Stimulated activated naive CD8-positive, alpha-beta T cell treated with anti-CD3 and anti-CD28 coated beads, Interleukin-15, Interleukin-2, amounts not matched to agents 100 ng/mL and 50 ng/mL, for 24 hours (primary cell): ENCODE measurements at regions not wholly inside any gene's neighbourhood (a gene's known extent, or its start where the extent isn't known, plus 50 kb on each side); places are given as distances from the start of the nearest gene placed in this dataset.

ENCODE experiments used
- H3K27ac Mint-ChIP-seq: one replicate; pipeline ENCODE4 v1.8.0; 2021; ENCODE audit warnings: mild to moderate bottlenecking, mixed read lengths
- H3K27me3 Mint-ChIP-seq: one replicate; pipeline ENCODE4 v1.8.0; 2021; ENCODE audit warnings: mixed read lengths
- H3K36me3 Mint-ChIP-seq: one replicate; pipeline ENCODE4 v1.8.0; 2021; ENCODE audit warnings: low read depth, mixed read lengths
- H3K4me1 Mint-ChIP-seq: one replicate; pipeline ENCODE4 v1.8.0; 2021; ENCODE audit warnings: low read depth, mixed read lengths
- H3K4me3 Mint-ChIP-seq: one replicate; pipeline ENCODE4 v1.8.0; 2021; ENCODE audit warnings: mild to moderate bottlenecking, mixed read lengths
- H3K9me3 Mint-ChIP-seq: one replicate; pipeline ENCODE4 v1.8.0; 2021; ENCODE audit warnings: mixed read lengths

DNA sequence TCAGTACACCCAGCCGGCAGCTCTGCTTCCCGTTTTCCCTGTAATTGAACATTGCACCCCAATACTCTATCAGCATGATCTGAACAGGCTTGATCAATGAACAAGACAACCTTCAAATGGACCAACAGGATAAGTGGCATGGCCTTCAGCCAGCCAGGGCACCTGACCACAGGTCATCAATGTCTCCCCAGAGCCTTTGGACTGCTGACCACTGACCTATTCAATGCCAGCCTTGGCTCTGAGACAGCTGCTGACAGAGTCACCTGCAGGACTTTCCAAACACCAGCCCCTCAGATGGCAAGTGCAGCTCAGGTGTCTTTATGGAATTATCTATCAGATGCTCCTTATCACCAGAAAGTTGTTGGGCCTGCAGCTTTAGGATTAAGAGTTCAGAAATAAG lies 462.9 kb upstream of the ASIC2 start:
- Mint-ChIP-seq H3K4me1 (peaks cover 5% of the 10 kb centered on the region), H3K4me3 (no peak overlapping the region), H3K27ac (no peak overlapping the region), H3K27me3 (peaks cover 33% of the 10 kb centered on the region), H3K36me3 (no peaks in the 10 kb centered on the region), H3K9me3 (peaks cover 9% of the 10 kb centered on the region)

DNA sequence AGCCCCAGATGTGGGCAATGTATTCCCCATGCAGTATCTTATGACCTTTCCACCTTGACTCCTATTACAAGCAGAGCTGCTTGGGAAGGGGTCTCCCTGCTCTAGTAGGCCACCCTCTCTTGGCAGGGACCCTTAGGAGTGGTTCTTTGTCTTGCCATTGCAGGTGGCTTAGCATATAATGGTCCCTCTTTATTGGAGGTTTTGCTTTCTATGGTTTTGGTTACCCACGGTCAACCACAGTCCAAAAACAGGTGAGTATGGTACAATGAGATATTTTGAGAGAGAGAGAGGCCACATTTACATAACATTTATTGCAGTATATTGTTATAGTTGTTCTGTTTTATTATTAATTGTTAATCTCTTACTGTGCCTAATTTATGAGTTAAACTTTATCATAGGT lies 472.8 kb upstream of the ASIC2 start:
- H3K27me3 Mint-ChIP-seq = peaks cover 11% of the 10 kb centered on the region
- H3K4me1 Mint-ChIP-seq = no peaks in the 10 kb centered on the region

DNA sequence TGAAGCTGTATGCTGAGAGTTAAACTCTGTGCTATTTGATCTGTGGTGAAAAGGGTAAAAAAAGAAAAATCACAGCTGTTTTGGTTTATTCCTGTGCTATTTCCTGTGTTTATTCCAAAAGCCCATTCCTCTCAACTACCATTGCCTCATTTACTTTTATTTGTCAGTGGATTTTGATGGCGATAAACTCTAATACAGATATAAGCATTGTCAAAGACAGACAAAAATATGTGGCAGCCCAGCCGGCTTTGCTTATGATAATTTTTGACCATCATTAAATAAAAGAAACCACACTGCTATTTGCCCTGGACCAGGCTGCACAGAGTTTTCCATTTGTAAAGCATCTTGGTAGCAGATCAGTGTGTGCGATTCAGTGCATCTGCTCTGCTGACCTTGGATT lies 473.6 kb upstream of the ASIC2 start:
- H3K36me3 Mint-ChIP-seq = no peaks in the 10 kb centered on the region
- no peak overlapping the region for H3K27ac Mint-ChIP-seq
- H3K4me1 Mint-ChIP-seq = no peaks in the 10 kb centered on the region
- H3K27me3 Mint-ChIP-seq = peaks cover 12% of the 10 kb centered on the region
- no peak overlapping the region for H3K4me3 Mint-ChIP-seq
- no peaks in the 10 kb centered on the region for H3K9me3 Mint-ChIP-seq

More for the DNA sequence above, 472.8 kb upstream of the ASIC2 start:
- no peak overlapping the region for H3K4me3 Mint-ChIP-seq
- no peaks in the 10 kb centered on the region for H3K9me3 Mint-ChIP-seq
- no peaks in the 10 kb centered on the region for H3K36me3 Mint-ChIP-seq
- no peak overlapping the region for H3K27ac Mint-ChIP-seq

DNA sequence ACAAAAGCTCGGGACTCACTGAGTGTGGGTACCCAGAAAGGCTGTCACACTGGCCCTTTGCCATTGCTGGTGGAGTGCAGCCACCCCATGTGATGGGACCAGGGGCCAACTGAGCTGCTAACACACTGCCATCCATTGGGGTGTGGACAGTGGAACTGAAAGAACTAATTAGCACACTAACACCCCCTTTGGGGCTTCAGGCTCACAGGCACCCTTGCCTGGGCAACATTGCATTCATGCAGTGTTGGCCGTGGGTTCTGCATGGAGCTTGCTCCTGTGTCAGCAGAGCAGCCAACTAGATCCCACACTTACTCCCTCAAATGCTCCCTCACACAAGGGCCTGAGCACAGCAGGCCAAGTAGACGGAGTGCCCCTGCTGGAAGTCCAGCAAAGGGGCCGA lies 476.0 kb upstream of the ASIC2 start:
- H3K27ac Mint-ChIP-seq = no peak overlapping the region
- H3K27me3 Mint-ChIP-seq = peaks cover 12% of the 10 kb centered on the region
- no peaks in the 10 kb centered on the region for H3K9me3 Mint-ChIP-seq
- H3K4me1 Mint-ChIP-seq = no peaks in the 10 kb centered on the region
- no peaks in the 10 kb centered on the region for H3K36me3 Mint-ChIP-seq
- H3K4me3 Mint-ChIP-seq = no peak overlapping the region

DNA sequence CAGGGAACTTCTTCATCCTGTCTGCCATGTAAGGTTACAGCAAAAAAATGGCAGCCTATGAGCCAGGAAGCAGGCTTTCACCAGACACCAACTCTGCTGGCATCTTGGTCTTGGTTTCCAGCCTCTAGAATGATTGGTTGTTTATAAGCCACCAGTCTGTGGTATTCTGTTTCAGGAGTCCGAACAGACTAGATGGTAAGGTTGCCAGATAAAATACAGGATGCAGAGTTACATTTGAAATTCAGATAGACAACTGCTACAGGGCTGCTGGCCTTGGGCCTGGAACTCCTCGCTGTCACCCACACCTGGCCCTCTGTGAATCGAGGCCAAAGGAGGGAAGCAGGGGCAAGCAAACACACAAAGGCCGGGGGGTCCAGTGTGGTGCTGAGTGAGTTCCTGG lies 478.8 kb upstream of the CCL2 start:
- Mint-ChIP-seq H3K36me3 (no peaks in the 10 kb centered on the region), H3K27me3 (peaks cover 5% of the 10 kb centered on the region), H3K9me3 (no peaks in the 10 kb centered on the region), H3K4me1 (no peaks in the 10 kb centered on the region), H3K27ac (no peak overlapping the region), H3K4me3 (no peak overlapping the region)

DNA sequence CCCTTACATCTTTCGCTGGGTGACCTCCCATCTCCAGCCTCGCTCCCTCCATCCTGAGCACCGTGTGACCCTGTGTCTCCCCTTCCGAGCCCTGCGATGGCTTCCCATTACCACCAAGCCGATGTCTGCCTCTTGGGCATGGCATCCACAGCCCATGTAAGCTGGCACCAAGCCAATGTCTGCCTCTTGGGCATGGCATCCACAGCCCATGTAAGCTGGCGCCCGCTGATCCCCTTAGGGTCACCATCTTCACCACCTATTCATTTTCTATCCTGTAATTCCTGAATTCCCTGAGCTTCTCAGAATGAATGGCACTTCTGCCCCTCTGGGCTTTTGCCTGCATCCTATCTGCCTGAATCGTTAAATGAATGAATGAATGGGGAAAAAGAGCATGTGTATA lies 478.2 kb upstream of the CCL2 start:
- Mint-ChIP-seq H3K27ac (no peak overlapping the region), H3K9me3 (no peaks in the 10 kb centered on the region), H3K27me3 (peaks cover 7% of the 10 kb centered on the region), H3K4me3 (no peak overlapping the region), H3K36me3 (no peaks in the 10 kb centered on the region), H3K4me1 (no peaks in the 10 kb centered on the region)

DNA sequence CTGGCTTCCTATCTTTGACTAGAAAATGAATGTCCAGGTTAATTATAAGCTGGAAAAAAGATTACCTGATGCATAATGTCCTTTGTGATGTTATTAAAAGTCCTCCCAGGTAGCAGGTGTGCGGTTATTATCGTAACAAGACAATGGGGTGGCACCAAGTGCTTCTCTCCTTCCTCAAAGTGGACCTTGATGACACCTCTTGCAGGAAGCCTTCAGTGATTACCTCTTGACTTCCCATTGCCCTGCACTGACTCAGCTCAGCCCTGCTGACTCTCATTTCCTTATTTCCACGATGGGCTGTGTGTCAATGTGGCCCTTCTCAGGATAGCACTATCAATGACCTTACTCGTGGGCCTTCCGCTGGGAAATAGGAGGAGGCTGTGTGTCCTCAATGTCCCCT lies 477.4 kb upstream of the CCL2 start:
- Mint-ChIP-seq H3K27ac (no peak overlapping the region), H3K4me1 (no peaks in the 10 kb centered on the region), H3K4me3 (no peak overlapping the region), H3K36me3 (no peaks in the 10 kb centered on the region), H3K9me3 (no peaks in the 10 kb centered on the region), H3K27me3 (peaks cover 7% of the 10 kb centered on the region)

DNA sequence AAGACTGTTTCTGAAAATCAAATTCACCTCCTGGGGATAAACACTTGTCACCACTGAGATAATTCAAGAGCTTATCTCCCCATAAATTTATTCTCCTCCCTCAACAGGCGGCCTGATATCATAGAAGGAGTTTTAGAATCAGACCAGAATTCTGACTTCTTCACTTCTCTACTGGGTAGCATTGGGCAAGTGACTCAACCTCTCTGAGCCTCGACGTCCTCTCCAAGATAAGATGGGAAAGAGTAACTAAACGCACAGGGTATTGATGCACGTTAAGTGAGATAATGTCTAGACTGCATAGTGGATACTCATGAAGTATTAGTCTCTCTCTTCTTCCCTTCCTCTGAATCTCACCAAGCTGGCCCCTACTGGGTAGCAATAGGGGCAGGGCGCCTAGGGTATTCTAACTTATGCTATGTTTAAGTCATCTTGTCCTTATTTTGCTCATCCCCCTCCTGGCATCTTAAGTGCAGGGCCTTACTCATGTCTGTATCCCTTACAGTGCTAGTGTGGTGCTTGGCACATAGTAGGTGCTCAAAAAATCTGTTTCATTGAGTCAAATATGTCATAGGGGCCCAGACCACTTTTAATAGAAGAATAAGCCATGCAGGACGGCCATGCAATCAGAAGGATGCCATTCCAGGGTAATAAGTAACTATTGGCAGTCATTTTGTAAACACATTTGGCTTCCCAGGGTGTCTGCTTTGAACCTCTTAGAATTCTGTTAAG lies 476.4 kb upstream of the CCL2 start:
- H3K27ac Mint-ChIP-seq = no peak overlapping the region

DNA sequence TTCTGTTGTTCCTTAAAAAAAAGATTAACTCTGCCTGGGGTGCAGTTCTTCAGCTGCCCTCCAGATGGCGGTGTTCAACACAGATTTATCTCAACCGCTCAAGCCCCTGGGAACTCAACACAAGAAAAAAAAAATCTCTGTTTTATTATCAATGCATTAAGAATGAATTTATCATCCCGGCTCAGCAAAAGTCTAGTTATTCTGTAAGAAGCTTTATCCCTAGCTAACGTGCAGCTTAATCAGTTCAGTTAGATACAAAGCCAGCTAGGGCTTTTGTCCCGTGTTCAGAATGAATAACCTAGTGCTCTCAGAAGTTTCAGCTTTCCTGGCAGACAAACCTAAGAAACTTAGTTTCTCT lies 475.9 kb upstream of the CCL2 start:
- H3K4me1 Mint-ChIP-seq = no peaks in the 10 kb centered on the region
- no peak overlapping the region for H3K4me3 Mint-ChIP-seq
- no peaks in the 10 kb centered on the region for H3K9me3 Mint-ChIP-seq
- H3K36me3 Mint-ChIP-seq = no peaks in the 10 kb centered on the region
- H3K27me3 Mint-ChIP-seq = peaks cover 7% of the 10 kb centered on the region
- no peak overlapping the region for H3K27ac Mint-ChIP-seq

More for the DNA sequence above, 476.4 kb upstream of the CCL2 start:
- Mint-ChIP-seq H3K4me3 (no peak overlapping the region), H3K4me1 (no peaks in the 10 kb centered on the region), H3K9me3 (no peaks in the 10 kb centered on the region), H3K36me3 (no peaks in the 10 kb centered on the region), H3K27me3 (peaks cover 7% of the 10 kb centered on the region)

DNA sequence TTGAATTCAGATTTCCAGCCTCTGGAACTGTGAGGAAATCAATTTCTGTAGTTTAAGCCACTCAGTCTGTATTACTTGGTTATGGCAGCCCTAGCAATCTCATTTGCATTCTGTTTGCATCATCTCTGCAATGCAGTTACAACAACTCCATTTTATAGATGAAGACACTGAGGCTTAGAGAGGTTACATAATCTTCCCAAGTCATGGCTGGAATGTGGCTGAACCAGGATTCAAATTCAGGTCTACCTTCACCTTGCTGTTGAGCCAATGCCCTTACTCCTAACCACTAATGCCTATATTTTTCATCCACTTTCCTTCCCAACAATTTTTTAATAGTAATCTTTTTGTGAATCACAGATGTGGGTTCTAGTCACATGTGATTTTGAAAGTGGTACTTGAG lies 469.8 kb upstream of the CCL2 start:
- Mint-ChIP-seq H3K4me3 (no peak overlapping the region), H3K27me3 (peaks cover 19% of the 10 kb centered on the region), H3K27ac (no peak overlapping the region), H3K36me3 (no peaks in the 10 kb centered on the region), H3K9me3 (no peaks in the 10 kb centered on the region), H3K4me1 (no peaks in the 10 kb centered on the region)

DNA sequence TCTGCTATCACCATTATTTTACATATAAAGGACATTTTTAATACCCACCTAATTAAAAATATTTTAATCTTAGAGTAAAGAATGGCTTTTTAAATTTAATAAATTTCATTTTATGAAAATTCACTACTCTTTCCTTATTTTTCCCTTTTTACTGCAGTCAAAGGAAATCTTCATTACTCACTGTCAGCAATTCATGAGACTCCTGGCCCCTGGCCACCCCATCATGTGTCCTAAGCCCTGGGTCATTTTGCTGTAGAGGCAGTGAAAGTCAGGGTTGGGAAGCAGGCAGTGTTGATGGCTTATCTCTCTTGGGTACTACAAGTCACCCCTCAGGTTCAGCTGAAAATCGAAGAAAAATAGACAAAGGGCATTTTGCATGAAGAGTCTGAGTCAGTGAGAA lies 468.6 kb upstream of the CCL2 start:
- Mint-ChIP-seq H3K9me3 (no peaks in the 10 kb centered on the region), H3K27me3 (peaks cover 27% of the 10 kb centered on the region), H3K4me1 (no peaks in the 10 kb centered on the region), H3K36me3 (no peaks in the 10 kb centered on the region), H3K4me3 (no peak overlapping the region), H3K27ac (no peak overlapping the region)

DNA sequence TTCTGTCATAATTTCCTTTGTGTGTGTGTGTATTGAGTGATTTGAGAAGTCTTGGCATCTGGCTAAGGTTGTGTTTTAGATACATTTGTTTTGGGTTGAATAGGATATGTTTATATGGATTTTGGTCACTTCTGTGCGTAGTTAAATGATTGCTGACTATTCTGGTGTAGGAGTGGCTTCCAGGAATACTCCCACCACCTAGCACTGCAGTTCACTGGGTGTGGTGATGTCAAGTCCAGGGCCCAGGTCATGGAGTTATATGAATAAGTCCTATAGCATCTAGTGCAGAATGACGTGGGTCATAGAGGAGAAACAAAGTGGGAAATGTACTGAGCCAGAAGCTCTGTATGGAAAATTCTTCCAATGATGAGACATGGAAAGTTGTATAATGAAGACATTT lies 465.4 kb upstream of the CCL2 start:
- Mint-ChIP-seq H3K27ac (no peak overlapping the region), H3K36me3 (no peaks in the 10 kb centered on the region), H3K4me1 (no peaks in the 10 kb centered on the region), H3K9me3 (no peaks in the 10 kb centered on the region), H3K27me3 (peaks cover 32% of the 10 kb centered on the region), H3K4me3 (no peak overlapping the region)

DNA sequence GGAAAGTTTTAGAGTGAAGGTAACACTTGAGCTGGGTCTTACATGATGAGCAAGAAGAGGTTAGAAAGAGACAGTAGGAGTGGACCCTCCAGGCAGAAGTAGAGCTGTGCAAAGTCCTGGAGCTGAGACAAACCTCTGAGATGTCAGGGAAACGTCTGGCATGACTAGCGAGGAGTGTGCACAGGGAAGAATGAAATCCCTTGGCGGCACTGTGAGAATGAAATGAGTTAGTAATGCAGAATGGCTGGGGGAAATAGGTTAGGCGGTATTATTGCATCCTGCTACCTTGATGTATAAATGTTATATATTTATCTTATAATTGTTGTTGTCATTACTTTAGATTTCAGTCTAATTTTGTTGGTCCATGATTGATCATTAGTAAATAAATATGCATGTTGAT lies 457.9 kb upstream of the CCL2 start:
- Mint-ChIP-seq H3K4me1 (no peaks in the 10 kb centered on the region), H3K4me3 (no peak overlapping the region), H3K9me3 (no peaks in the 10 kb centered on the region), H3K36me3 (no peaks in the 10 kb centered on the region), H3K27me3 (peaks cover 36% of the 10 kb centered on the region), H3K27ac (no peak overlapping the region)

DNA sequence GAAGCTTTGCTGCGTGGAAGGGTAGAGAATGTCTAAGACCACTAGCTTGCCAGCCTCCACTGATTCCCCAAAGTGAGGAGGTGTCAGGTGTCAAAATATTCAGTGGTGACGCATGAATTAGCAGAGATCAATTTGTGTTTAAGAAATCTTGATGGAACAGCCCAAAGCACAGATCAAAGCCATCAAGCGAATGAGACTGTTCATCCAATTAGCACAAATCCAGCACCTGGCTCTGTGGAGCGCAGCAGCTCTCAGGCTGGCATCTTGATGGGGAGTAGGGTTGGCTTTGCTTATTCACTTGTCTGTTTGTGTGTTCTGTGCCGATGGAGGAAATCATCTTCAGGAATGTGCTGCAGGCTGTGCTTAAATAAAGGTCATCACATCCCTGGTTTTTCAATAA lies 456.8 kb upstream of the CCL2 start:
- Mint-ChIP-seq H3K27me3 (peaks cover 45% of the 10 kb centered on the region), H3K4me3 (no peak overlapping the region), H3K36me3 (no peaks in the 10 kb centered on the region), H3K9me3 (no peaks in the 10 kb centered on the region), H3K4me1 (no peaks in the 10 kb centered on the region), H3K27ac (no peak overlapping the region)

DNA sequence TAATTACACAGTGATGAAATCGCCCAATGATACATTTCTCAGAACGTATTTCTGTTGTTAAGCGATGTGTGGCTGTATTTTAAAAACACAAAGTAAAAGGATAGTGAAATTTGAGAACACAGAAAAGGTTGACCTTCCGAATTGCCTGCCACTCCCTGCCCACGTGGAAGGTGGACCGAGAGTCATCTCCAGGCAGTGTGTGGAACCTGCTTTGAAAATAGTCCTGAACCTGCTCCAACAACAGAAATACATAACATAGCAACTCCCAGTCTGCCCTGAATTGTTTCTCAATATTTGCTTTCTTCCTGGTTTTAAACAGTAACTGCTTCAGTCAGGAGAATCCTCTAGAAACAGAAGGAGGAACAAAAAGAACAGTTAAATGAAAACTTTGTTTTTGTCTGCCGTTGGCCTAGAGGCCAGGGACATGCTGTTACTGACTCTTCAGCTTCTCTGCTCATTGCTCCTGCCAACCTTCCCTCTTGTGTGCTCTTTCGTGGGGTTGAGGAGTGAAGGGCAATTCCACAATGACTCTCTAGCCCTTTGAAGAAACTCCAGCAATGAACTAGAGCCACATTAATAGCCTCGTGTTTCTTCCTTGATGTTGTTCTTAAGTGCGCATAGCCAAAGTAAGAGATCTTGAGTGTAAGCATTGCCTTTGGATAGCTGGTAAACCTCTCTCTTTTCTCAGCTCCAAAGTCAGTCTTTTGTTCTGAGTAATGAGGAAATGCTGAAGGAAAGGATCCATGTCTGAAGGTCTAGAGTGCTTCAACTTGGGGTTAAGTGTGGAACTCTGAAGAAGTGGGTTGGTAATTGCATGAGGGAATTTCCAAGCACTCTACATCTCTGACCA lies 452.5 kb upstream of the CCL2 start:
- Mint-ChIP-seq H3K9me3 (no peaks in the 10 kb centered on the region), H3K27me3 (peaks cover 48% of the 10 kb centered on the region), H3K27ac (no peak overlapping the region), H3K4me3 (no peak overlapping the region), H3K4me1 (no peaks in the 10 kb centered on the region), H3K36me3 (no peaks in the 10 kb centered on the region)
